HepG2 (cell line): ENCODE measurements at regions not wholly inside any gene's neighbourhood (a gene's known extent, or its start where the extent isn't known, plus 50 kb on each side); places are given as distances from the start of the nearest gene placed in this dataset.

Source experiments
- ATAC-seq: fragments of 200-7000 bp; cut with Tn5 transposase; 3 replicates; pipeline ENCODE4 v1.9.1; 2020; ENCODE audit warnings: mild to moderate bottlenecking, moderate library complexity
- BruUV-seq: library from RNA; stranded (reverse); fragments of 400-500 nt; replicated peaks from 2 replicates; lab custom pipeline; 2021; lab: Mats Ljungman, UMichigan
- CTCF ChIA-PET: fragments of 300-600 bp; formaldehyde crosslinking; extraction: SDS; loops from one replicate; lab custom pipeline; 2021; ENCODE audit warnings: low total read pairs, inconsistent platforms, low intra/inter-chr PET ratio; lab: Yijun Ruan, JAX
- POLR2A ChIA-PET: fragments of 350-600 bp; sonication (Branson Sonifier 250); formaldehyde crosslinking; loops from one replicate; lab custom pipeline; 2020; ENCODE audit warnings: antibody characterized with exemption, inconsistent platforms; lab: Yijun Ruan, JAX
- DNase-seq: peaks from one replicate; pipeline ENCODE4 v3.0.0-alpha.2; 2015; ENCODE audit warnings: low spot score
- FAIRE-seq: peaks from 3 replicates; lab custom pipeline; 2011; peaks lifted over from hg19 to GRCh38; lab: Jason Lieb, UNC
- H2AFZ ChIP-seq: one replicate; pipeline ENCODE4 v1.6.1; 2011; ENCODE audit warnings: low read length, inconsistent platforms
- H3K27ac ChIP-seq: fragments of 300-600 bp; 3 replicates; pipeline ENCODE4 v1.8.0; 2011; ENCODE audit warnings: mixed run types, mild to moderate bottlenecking, mixed read lengths, low read length, inconsistent platforms; ENCODE audit not compliant: insufficient read depth; ENCODE audit errors: extremely low read length
- H3K27me3 ChIP-seq, 2 experiments: fragments of 200-600 bp in 1 of 2; 2 replicates in 1 of 2; 3 replicates in 1 of 2; pipeline versions ENCODE4 v1.6.0 to v1.8.0; 2011; ENCODE audit warnings: low read length in 2 of 2, mild to moderate bottlenecking in 2 of 2, moderate library complexity in 2 of 2, inconsistent platforms in 1 of 2; ENCODE audit not compliant: insufficient read depth in 2 of 2, control insufficient read depth in 1 of 2
- H3K36me3 ChIP-seq, 2 experiments: fragments of 200-600 bp in 1 of 2; replicated peaks in 1 of 2; 2 replicates in 1 of 2; 3 replicates in 1 of 2; pipeline versions ENCODE4 v1.5.1 to v1.8.0; 2011; ENCODE audit warnings: low read length in 2 of 2, inconsistent platforms in 1 of 2; ENCODE audit not compliant: insufficient read depth in 2 of 2, control insufficient read depth in 1 of 2
- H3K4me1 ChIP-seq: 2 replicates; pipeline ENCODE4 v1.5.1; 2012; ENCODE audit warnings: low read length, inconsistent platforms; ENCODE audit not compliant: insufficient read depth
- H3K4me2 ChIP-seq: 2 replicates; pipeline ENCODE4 v1.6.0; 2011; ENCODE audit warnings: low read depth, low read length, inconsistent platforms
- H3K4me3 ChIP-seq, 3 experiments: fragments of 200-600 bp in 1 of 3; sonication (generic), shearing (Covaris generic) in 1 of 3; replicated peaks in 1 of 3; 2 replicates each; pipeline ENCODE4 v1.5.1; 2011 to 2016; ENCODE audit warnings: low read length in 3 of 3, inconsistent platforms in 2 of 3, low read depth in 2 of 3, mild to moderate bottlenecking in 2 of 3, control low read depth in 1 of 3, mixed read lengths in 1 of 3; ENCODE audit not compliant: insufficient read depth in 1 of 3
- H3K79me2 ChIP-seq: one replicate; pipeline ENCODE4 v1.6.1; 2011; ENCODE audit warnings: low read length, inconsistent platforms; ENCODE audit not compliant: insufficient read depth
- H3K9ac ChIP-seq: 2 replicates; pipeline ENCODE4 v1.6.0; 2011; ENCODE audit warnings: mild to moderate bottlenecking, low read depth, low read length, inconsistent platforms; ENCODE audit not compliant: insufficient read depth
- H3K9me3 ChIP-seq: 2 replicates; pipeline ENCODE4 v1.5.1; 2012; ENCODE audit warnings: mild to moderate bottlenecking, low read length
- H4K20me1 ChIP-seq: 2 replicates; pipeline ENCODE4 v1.6.0; 2011; ENCODE audit warnings: inconsistent platforms, mild to moderate bottlenecking, low read length, moderate library complexity; ENCODE audit not compliant: insufficient read depth
- CCAR2 ChIP-seq: fragments of 200-400 bp; formaldehyde crosslinking; optimal IDR thresholded peaks from 2 replicates; pipeline ENCODE3; 2018; ENCODE audit warnings: low read depth, mild to moderate bottlenecking, low read length, moderate library complexity
- SMAD1 ChIP-seq: sonication (generic); formaldehyde crosslinking; IDR thresholded peaks from 2 replicates; pipeline ENCODE4 v1.4.0; 2020; ENCODE audit warnings: missing genetic modification reagents, low read depth, mild to moderate bottlenecking, borderline replicate concordance
- ZNF430 ChIP-seq: sonication (generic); formaldehyde crosslinking; IDR thresholded peaks from 2 replicates; pipeline ENCODE4 v1.9.0; 2021; ENCODE audit warnings: mild to moderate bottlenecking, missing genetic modification reagents
- WGBS: methylation state at CpG from one replicate; pipeline ENCODE4 v1.1.6; 2017; ENCODE audit warnings: low lambda C conversion rate; 5-methylcytosine and 5-hydroxymethylcytosine counted together
- in situ Hi-C: cut with HindIII; loops from 2 replicates; pipeline ENCODE4 v1.10.0; 2017; ENCODE audit warnings: low pct_unique_long_range_greater_than_20kb; ENCODE audit not compliant: extremely low pct_ligation_motif_present
- intact Hi-C: fragments of 100-400 bp; cut with micrococcal nuclease; formaldehyde crosslinking; loops from one replicate; pipeline ENCODE4 v1.10.0; 2022; ENCODE audit not compliant: unreplicated experiment
- TF ChIP-seq, protein P1 (sequence below): sonication (generic); formaldehyde crosslinking; IDR thresholded peaks from 2 replicates; pipeline ENCODE4 v1.5.0; 2020; ENCODE audit warnings: missing genetic modification reagents, mild to moderate bottlenecking, borderline replicate concordance
- TF ChIP-seq, protein P2 (sequence below): sonication (generic); formaldehyde crosslinking; IDR thresholded peaks from 2 replicates; pipeline ENCODE4 v1.5.0; 2020; ENCODE audit warnings: missing genetic modification reagents

DNA sequence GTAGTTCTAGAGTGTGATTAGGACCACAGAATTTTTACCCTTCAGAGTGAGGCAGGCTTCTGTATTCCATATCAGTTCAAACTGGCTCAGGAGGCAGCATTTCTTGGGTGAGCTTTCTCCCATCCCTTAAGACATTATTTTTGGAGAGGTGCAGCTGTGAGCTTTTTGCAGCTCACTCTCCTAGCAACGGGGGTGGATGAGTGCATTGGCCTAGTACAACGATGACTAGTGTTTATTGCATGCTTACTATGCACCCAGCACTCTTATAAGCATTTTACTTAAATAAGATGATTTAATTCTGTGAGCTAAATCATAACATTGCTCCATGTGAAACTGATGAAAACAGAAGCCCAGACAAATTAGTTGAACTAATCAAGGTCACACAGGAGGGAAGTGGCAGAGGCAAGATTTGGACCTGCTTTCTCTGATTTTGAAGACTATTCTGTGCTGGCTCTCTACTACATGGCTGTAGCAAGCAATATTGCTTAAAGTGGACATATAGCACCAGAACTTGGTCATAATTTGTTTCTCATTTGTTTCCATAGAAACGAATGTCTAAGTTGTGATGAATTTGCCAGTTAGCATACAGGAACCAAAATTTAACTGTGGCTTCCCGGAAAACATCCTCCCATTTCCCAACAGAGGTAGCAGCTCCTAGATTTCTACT is 372.1 kb upstream of the RIOK2 start:
- WGBS = 0% methylated on average over 4 of the region's 4 CpGs
- no peak for FAIRE-seq
- CTCF ChIA-PET = no interaction called here

DNA sequence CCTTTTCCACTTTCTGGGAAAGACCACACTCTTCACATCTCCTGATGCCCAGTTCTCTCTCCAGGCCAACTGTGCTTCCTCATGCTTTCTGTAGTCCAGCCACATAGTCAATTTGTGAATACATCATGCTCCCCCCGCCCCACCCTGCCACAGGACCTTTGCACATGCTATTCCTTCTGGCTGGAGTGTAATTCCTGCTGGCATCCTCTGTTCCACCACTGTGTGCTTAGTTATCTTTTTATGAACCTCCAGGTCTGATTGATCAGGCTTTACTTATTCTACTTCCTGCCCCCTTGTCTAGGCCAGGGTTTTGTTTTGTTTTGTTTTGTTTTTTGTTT is 372.6 kb upstream of the RIOK2 start:
- no peaks in the 10 kb centered on the region for H3K27me3 ChIP-seq
- ATAC-seq (no peak), FAIRE-seq (no peak), DNase-seq (no peak)
- intact Hi-C loops (no loop called here), in situ Hi-C loops (no loop called here)
- H3K9me3 ChIP-seq = no peaks in the 10 kb centered on the region
- ChIA-PET CTCF (no interaction called here), POLR2A (no interaction called here)
- H3K4me1 ChIP-seq = no peaks in the 10 kb centered on the region
- no TSS peak for BruUV-seq
- no peak overlapping the region for H2AFZ ChIP-seq
- no peak overlapping the region for H3K9ac ChIP-seq
- H3K4me3 ChIP-seq = no peak overlapping the region
- WGBS = 0% methylated on average over 1 of the region's 1 CpG
- no peak overlapping the region for H3K27ac ChIP-seq
- H3K36me3 ChIP-seq = no peaks in the 10 kb centered on the region
- no peaks in the 10 kb centered on the region for H4K20me1 ChIP-seq
- TF ChIP-seq ZNF430 (CRISPR knock-in tag) = no peak
- TF ChIP-seq, protein P1, sequence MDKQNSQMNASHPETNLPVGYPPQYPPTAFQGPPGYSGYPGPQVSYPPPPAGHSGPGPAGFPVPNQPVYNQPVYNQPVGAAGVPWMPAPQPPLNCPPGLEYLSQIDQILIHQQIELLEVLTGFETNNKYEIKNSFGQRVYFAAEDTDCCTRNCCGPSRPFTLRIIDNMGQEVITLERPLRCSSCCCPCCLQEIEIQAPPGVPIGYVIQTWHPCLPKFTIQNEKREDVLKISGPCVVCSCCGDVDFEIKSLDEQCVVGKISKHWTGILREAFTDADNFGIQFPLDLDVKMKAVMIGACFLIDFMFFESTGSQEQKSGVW (CRISPR knock-in tag) = no peak
- H3K4me2 ChIP-seq = no peak overlapping the region
- no peaks in the 10 kb centered on the region for H3K79me2 ChIP-seq

More for the DNA sequence above, 372.1 kb upstream of the RIOK2 start:
- no peak overlapping the region for H3K4me3 ChIP-seq
- no peaks in the 10 kb centered on the region for H3K4me1 ChIP-seq
- H3K36me3 ChIP-seq = no peaks in the 10 kb centered on the region
- BruUV-seq = no TSS peak
- no peak overlapping the region for H2AFZ ChIP-seq
- no peaks in the 10 kb centered on the region for H3K9me3 ChIP-seq
- no peak overlapping the region for H3K4me2 ChIP-seq
- POLR2A ChIA-PET = no interaction called here
- H4K20me1 ChIP-seq = no peaks in the 10 kb centered on the region
- TF ChIP-seq CCAR2 = no peak
- no peak for TF ChIP-seq SMAD1 (CRISPR knock-in tag)
- TF ChIP-seq, protein P2, sequence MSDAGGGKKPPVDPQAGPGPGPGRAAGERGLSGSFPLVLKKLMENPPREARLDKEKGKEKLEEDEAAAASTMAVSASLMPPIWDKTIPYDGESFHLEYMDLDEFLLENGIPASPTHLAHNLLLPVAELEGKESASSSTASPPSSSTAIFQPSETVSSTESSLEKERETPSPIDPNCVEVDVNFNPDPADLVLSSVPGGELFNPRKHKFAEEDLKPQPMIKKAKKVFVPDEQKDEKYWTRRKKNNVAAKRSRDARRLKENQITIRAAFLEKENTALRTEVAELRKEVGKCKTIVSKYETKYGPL = no peak
- TF ChIP-seq, all 625 proteins: peak for 0
- Histone ChIP-seq H3K9ac (no peak overlapping the region), H3K79me2 (no peaks in the 10 kb centered on the region), H3K27ac (no peak overlapping the region), H3K27me3 (no peaks in the 10 kb centered on the region)
- ATAC-seq (no peak), DNase-seq (no peak)
- intact Hi-C loops (no loop called here), in situ Hi-C loops (no loop called here)
